IPS DF 6.9 (cell line): ENCODE measurements at regions not wholly inside any gene's neighbourhood (a gene's known extent, or its start where the extent isn't known, plus 50 kb on each side); places are given as distances from the start of the nearest gene placed in this dataset.

Experiments
- DNase-seq: peaks from one replicate; pipeline ENCODE4 v3.0.0-alpha.2; 2013; ENCODE audit warnings: low read depth, low spot score
- H3K27ac ChIP-seq: one replicate; pipeline ENCODE4 v1.5.1; 2013; ENCODE audit warnings: low read length, control low read depth
- H3K27me3 ChIP-seq: 2 replicates; pipeline ENCODE4 v1.6.1; 2013; ENCODE audit warnings: mild to moderate bottlenecking, low read length; ENCODE audit not compliant: control insufficient read depth, insufficient read depth
- H3K36me3 ChIP-seq: 2 replicates; pipeline ENCODE4 v1.6.1; 2013; ENCODE audit warnings: low read length; ENCODE audit not compliant: control insufficient read depth, insufficient read depth
- H3K4me1 ChIP-seq: 2 replicates; pipeline ENCODE4 v1.6.1; 2013; ENCODE audit warnings: low read length; ENCODE audit not compliant: control insufficient read depth, insufficient read depth
- H3K4me3 ChIP-seq: 2 replicates; pipeline ENCODE4 v1.5.1; 2013; ENCODE audit warnings: mild to moderate bottlenecking, low read length
- H3K9me3 ChIP-seq: 2 replicates; pipeline ENCODE4 v1.6.1; 2013; ENCODE audit warnings: low read length, inconsistent platforms; ENCODE audit not compliant: control insufficient read depth, insufficient read depth
- WGBS: extraction: QIAGEN DNeasy Blood & Tissue Kit; methylation state at CpG from one replicate; pipeline ENCODE4 v1.1.7; 2013; ENCODE audit warnings: mixed read lengths, missing lambda C conversion rate; ENCODE audit not compliant: insufficient read length, insufficient coverage; 5-methylcytosine and 5-hydroxymethylcytosine counted together

DNA sequence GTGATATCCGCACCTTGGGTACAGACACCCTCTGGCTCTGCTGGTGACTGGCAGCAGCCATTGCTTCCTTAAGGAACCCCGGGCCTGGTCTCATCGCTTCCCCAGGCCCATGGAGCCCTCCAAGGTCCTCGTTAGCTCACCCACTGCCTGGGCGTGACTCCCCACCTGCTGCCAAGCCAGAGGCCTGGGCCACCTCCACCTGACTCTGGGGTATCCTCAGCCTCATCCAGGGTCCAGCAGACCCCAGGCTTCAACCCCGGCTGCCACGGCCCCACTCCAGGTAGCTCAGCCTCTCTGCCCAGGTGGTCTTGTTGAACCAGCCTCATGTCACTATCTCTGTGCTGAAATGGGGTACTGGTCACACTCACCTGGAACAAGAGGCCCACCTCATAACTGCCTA, 337.9 kb downstream of the BRD1 start:
- Histone ChIP-seq H3K27ac (no peak overlapping the region), H3K9me3 (peaks cover 29% of the 10 kb centered on the region), H3K27me3 (no peaks in the 10 kb centered on the region), H3K4me1 (no peaks in the 10 kb centered on the region), H3K4me3 (no peak overlapping the region), H3K36me3 (no peaks in the 10 kb centered on the region)
- no peak for DNase-seq
- WGBS: no CpG with 5 or more reads among the region's 7 CpGs

GRCh38 chr22:49488943-49489342, 338.7 kb downstream of the BRD1 start:
- no peak overlapping the region for H3K27ac ChIP-seq

GRCh38 chr22:49487950-49488349, 339.7 kb downstream of the BRD1 start:
- Histone ChIP-seq H3K27me3 (no peaks in the 10 kb centered on the region), H3K4me3 (no peak overlapping the region), H3K27ac (no peak overlapping the region), H3K4me1 (no peaks in the 10 kb centered on the region), H3K9me3 (peaks cover 27% of the 10 kb centered on the region), H3K36me3 (no peaks in the 10 kb centered on the region)
- no peak for DNase-seq
- WGBS: no CpG with 5 or more reads among the region's 11 CpGs

More at GRCh38 chr22:49488943-49489342, 338.7 kb downstream of the BRD1 start:
- Histone ChIP-seq H3K4me1 (no peaks in the 10 kb centered on the region), H3K36me3 (no peaks in the 10 kb centered on the region), H3K27me3 (no peaks in the 10 kb centered on the region), H3K9me3 (peaks cover 28% of the 10 kb centered on the region), H3K4me3 (no peak overlapping the region)
- no peak for DNase-seq
- no CpG with 5 or more reads among the region's 10 CpGs for WGBS

DNA sequence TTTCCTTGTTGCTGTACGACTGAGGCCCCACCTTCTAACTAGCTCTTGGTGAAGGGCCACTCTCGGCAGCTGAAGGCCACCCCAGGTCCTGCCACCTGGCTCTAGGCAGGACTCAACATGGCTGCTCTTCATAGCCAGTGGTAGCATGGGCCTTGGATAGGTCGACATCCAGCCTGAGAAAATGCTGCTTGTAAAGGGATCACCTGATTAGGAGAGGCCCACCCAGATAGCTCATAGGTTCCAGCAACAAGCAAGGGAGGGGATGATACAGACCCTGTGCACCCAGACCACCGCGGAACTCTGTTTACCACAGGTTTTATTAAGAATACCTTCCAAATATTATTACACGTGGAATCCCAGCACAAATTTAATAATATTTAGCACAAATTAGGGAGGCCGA, 341.4 kb downstream of the BRD1 start:
- Histone ChIP-seq H3K36me3 (no peaks in the 10 kb centered on the region), H3K27me3 (no peaks in the 10 kb centered on the region; the same call in 1 of the 2 replicates), H3K27ac (no peak overlapping the region), H3K9me3 (peaks cover 26% of the 10 kb centered on the region), H3K4me3 (no peak overlapping the region), H3K4me1 (no peaks in the 10 kb centered on the region)
- no peak for DNase-seq
- WGBS: no CpG with 5 or more reads among the region's 7 CpGs

DNA sequence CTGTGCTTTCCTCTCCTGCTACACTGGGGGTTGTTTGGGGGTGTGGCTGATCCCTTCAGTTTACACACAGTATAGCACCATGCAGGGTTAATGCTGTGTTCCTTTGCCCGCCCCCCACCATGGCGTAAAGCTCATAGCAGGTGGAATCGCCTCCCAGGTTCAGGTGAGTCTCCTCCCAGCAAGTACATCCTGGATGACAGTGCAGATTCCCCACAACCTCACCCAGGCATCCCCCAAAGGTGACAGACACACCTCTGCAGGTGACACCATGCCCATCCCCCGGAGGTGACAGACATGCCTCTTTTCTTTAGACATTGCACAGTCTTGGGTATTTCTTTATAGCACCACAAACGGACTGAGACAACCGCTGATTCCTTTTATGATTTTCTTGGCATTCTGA, 343.7 kb downstream of the BRD1 start:
- WGBS: no CpG with 5 or more reads among the region's 6 CpGs
- H3K9me3 ChIP-seq: peaks cover 21% of the 10 kb centered on the region
- H3K27ac ChIP-seq: no peak overlapping the region
- no peak overlapping the region for H3K4me3 ChIP-seq
- H3K4me1 ChIP-seq: no peaks in the 10 kb centered on the region
- H3K27me3 ChIP-seq: no peaks in the 10 kb centered on the region; the same call in 1 of the 2 replicates
- DNase-seq: no peak
- H3K36me3 ChIP-seq: no peaks in the 10 kb centered on the region

- Histone ChIP-seq H3K4me1 (no peaks in the 10 kb centered on the region), H3K4me3 (no peak overlapping the region), H3K27me3 (no peaks in the 10 kb centered on the region; the same call in 1 of the 2 replicates), H3K9me3 (peaks cover 20% of the 10 kb centered on the region), H3K27ac (no peak overlapping the region), H3K36me3 (no peaks in the 10 kb centered on the region)
- WGBS: no CpG with 5 or more reads among the region's 17 CpGs
- no peak for DNase-seq
Observed at GRCh38 chr22:49483281-49483870, 344.3 kb downstream of the BRD1 start.

DNA sequence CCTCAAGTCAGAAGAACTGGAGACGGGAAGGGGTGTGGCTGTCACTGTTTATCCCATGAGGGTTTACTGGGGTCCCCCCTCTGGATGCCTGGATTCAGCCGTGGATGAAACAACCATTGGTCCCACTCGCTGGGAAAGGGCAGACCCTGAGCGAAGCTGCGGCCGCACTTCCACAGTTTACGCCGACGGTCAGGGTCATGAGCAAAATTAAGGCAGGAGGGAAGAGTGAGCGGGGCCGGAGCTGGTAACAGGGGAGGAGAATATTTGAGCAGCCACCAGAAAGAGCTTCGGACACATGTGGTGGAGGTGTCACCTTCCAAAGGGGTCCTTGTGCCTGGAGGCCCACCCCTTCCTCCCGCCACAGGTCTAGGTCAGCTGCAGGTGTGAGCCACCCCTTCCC, 344.9 kb downstream of the BRD1 start:
- Histone ChIP-seq H3K9me3 (peaks cover 18% of the 10 kb centered on the region), H3K4me1 (no peaks in the 10 kb centered on the region), H3K4me3 (no peak overlapping the region), H3K27ac (no peak overlapping the region), H3K36me3 (no peaks in the 10 kb centered on the region), H3K27me3 (no peaks in the 10 kb centered on the region; the same call in 1 of the 2 replicates)
- WGBS: no CpG with 5 or more reads among the region's 13 CpGs
- DNase-seq: no peak

GRCh38 chr22:49481659-49482399, 345.8 kb downstream of the BRD1 start:
- H3K4me3 ChIP-seq: no peak overlapping the region
- H3K9me3 ChIP-seq: peaks cover 17% of the 10 kb centered on the region
- WGBS: no CpG with 5 or more reads among the region's 35 CpGs
- no peaks in the 10 kb centered on the region for H3K4me1 ChIP-seq
- no peaks in the 10 kb centered on the region; the same call in 1 of the 2 replicates for H3K27me3 ChIP-seq
- H3K36me3 ChIP-seq: no peaks in the 10 kb centered on the region
- no peak for DNase-seq
- no peak overlapping the region for H3K27ac ChIP-seq

- Histone ChIP-seq H3K9me3 (peaks cover 16% of the 10 kb centered on the region), H3K4me3 (no peak overlapping the region), H3K27ac (no peak overlapping the region), H3K36me3 (no peaks in the 10 kb centered on the region), H3K27me3 (no peaks in the 10 kb centered on the region; the same call in 1 of the 2 replicates), H3K4me1 (no peaks in the 10 kb centered on the region)
- DNase-seq: no peak
- no CpG with 5 or more reads among the region's 23 CpGs for WGBS
Observed at GRCh38 chr22:49480896-49481658, 346.6 kb downstream of the BRD1 start.

DNA sequence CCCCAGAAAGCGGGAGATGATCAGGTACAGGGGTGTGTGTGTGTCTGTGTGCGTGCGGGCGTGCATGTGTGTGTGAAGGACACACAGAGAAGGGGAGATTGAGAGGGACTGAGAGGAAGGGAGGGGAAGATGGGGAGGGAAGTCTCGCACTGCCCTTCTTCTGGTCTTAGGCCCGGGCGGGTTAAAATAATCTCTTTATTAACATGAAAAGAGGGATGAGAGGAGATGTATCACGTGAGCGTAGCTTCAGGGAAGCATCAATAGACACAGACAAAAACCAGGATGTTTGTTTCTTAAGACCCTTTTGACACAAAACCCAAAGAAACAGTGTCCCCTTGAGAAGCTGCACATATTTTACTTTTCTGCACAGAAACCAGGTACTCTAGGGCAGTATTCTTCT, 347.3 kb downstream of the BRD1 start:
- no CpG with 5 or more reads among the region's 9 CpGs for WGBS
- H3K4me3 ChIP-seq: no peak overlapping the region
- H3K27me3 ChIP-seq: no peaks in the 10 kb centered on the region; the same call in 1 of the 2 replicates
- DNase-seq: no peak
- H3K4me1 ChIP-seq: no peaks in the 10 kb centered on the region
- no peaks in the 10 kb centered on the region for H3K36me3 ChIP-seq
- no peak overlapping the region for H3K27ac ChIP-seq
- peaks cover 13% of the 10 kb centered on the region for H3K9me3 ChIP-seq
